GM18511 (cell line): ENCODE measurements at regions not wholly inside any gene's neighbourhood (a gene's known extent, or its start where the extent isn't known, plus 50 kb on each side); places are given as distances from the start of the nearest gene placed in this dataset.
"Not testable (repeated sequence)": the region's sequence is repeated elsewhere in the genome, so short reads cannot be mapped to it uniquely, and the experiment has no call there.

Experiments used
- ATAC-seq: cut with Tn5 transposase; IDR thresholded peaks from one replicate; pipeline ENCODE4 v1.9.1; 2021; ENCODE audit warnings: mild to moderate bottlenecking, moderate library complexity; ENCODE audit not compliant: unreplicated experiment

- ATAC-seq, result not testable (repeated sequence)
Measured at GRCh38 chr2:95725191-95725590, 133.4 kb downstream of the TRIM43 start.

GRCh38 chr2:95725677-95726076, 133.9 kb downstream of the TRIM43 start:
- ATAC-seq, result not testable (repeated sequence)

- ATAC-seq, result not testable (repeated sequence)
Measured at GRCh38 chr2:95727420-95727819, 135.6 kb downstream of the TRIM43 start.

GRCh38 chr2:95728878-95729596, 137.2 kb downstream of the TRIM43 start:
- no peak for ATAC-seq

- ATAC-seq, result no peak
Measured at GRCh38 chr2:95729597-95729955, 137.8 kb downstream of the TRIM43 start.

- ATAC-seq, result no peak
Measured at GRCh38 chr2:95730813-95731212, 139.0 kb downstream of the TRIM43 start.

GRCh38 chr2:95734976-95735890, 143.4 kb downstream of the TRIM43 start:
- no peak for ATAC-seq

- no peak for ATAC-seq
Measured at GRCh38 chr2:95738301-95738700, 146.5 kb downstream of the TRIM43 start.

- not testable (repeated sequence) for ATAC-seq
Measured at GRCh38 chr2:95752126-95752525, 160.3 kb downstream of the TRIM43 start.

GRCh38 chr2:95753812-95754211, 162.0 kb downstream of the TRIM43 start:
- ATAC-seq, result not testable (repeated sequence)

GRCh38 chr2:95754213-95754612, 162.4 kb downstream of the TRIM43 start:
- ATAC-seq, result not testable (repeated sequence)

- ATAC-seq, result not testable (repeated sequence)
Measured at GRCh38 chr2:95754819-95755563, 163.2 kb downstream of the TRIM43 start.

GRCh38 chr2:95755956-95756669, 164.3 kb downstream of the TRIM43 start:
- ATAC-seq, result not testable (repeated sequence)

- ATAC-seq, result no peak
Measured at GRCh38 chr2:95757988-95758387, 166.2 kb downstream of the TRIM43 start.

GRCh38 chr2:95759481-95760246, 167.9 kb downstream of the TRIM43 start:
- no peak for ATAC-seq

- no peak for ATAC-seq
Measured at GRCh38 chr2:95760806-95761525, 169.2 kb downstream of the TRIM43 start.

- ATAC-seq, result no peak
Measured at GRCh38 chr2:95761556-95761955, 169.8 kb downstream of the TRIM43 start.

GRCh38 chr2:95762023-95763021, 170.5 kb downstream of the TRIM43 start:
- ATAC-seq, result not testable (repeated sequence)
